ENCODE measurements at regions not wholly inside any gene's neighbourhood (a gene's known extent, or its start where the extent isn't known, plus 50 kb on each side); places are given as distances from the start of the nearest gene placed in this dataset.

DNA sequence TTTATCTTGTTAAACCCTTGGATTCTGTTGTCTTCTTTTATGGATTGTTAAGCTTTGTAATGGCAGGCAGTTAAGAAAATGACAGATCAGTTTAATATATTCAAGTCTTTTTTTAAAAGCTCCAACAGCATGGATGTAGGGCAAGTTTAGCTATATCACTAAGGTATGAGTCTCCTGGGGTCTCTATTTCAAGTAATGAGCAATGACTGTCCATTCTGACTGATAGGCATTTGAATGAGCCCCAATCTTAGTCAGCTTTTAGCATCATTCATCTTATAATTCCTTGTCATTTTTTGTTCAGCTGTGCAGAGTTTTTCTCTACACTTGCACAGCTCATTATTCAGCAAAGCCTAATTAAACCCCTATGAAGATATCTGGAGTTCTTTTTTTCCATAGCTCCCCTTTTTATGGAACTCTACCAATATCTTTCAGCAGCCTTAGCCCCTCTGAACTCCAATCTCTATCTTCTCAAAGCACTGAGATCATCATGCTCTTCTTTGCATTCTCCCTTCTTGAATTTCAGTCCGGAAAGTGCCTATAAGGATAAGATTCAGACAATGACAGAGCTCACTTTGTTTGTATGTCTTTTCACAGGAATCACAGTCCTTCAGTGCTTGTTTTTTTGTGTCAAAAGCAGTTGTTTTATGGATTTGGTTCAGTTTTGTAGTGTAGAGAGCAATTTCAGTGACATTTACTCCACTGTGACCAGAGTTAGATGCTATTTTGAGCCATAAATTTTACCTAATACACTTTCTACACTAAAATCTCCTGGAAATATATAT lies 97.2 kb upstream of the DOK5 start:
- POLR2A ChIA-PET (ENCODE audit: low non-redundant PET): no interaction called here
- no peak overlapping the region for H3K27ac ChIP-seq
- CTCF ChIA-PET: interaction anchor here (0.5 to 1.0 kb wide), 4 partner anchors 11 to 109 kb away, joined by 3 to 4 read pairs (median 3); no protein-coding TSS in a partner anchor
- no peak for TF ChIP-seq CTCF (conservative IDR thresholded peaks at IDR 0.05; ENCODE audit: low read depth)
- DNase-seq (ENCODE audit: low spot score): no peak

DNA sequence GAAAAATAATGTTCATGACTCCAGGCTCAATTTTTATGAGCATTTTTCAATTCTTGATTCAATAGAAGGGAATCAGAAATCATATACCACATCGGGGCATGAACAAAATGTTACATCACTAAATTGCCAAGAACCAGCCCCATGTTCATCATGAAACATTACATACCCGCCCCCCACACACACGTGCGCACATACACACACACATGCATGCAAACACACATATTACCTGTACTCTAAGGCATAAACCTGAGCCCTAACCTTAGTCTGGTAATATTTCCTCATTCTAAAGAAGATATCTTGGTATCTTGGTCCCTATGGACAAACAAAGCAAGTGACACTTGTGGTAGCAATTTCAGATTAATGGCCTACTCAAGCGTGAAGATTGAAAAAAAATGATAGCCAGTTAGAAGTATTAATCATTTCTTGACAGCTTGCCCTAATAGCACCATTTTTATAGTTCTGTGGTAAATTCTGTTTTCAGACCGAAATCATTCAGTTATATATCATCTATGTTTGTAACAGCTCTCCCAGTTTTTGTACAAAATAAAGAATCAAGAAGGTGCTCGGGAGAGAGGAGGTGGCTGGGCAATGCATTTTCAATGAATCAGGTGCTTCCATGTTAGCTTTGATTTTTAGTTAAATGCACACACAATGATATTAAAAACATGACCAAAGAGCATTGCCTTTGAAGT lies 95.4 kb upstream of the DOK5 start:
- ChIA-PET POLR2A (ENCODE audit: low non-redundant PET) (no interaction called here), CTCF (interaction anchor here (0.8 kb wide), 1 partner anchor 33 kb away, joined by 7 read pairs; no protein-coding TSS in a partner anchor)
- DNase-seq (ENCODE audit: low spot score): no peak
- TF ChIP-seq CTCF (conservative IDR thresholded peaks at IDR 0.05; ENCODE audit: low read depth): no peak
- no peak overlapping the region for H3K27ac ChIP-seq

GRCh38 chr20:54382419-54382818 lies 93.0 kb upstream of the DOK5 start:
- TF ChIP-seq CTCF (conservative IDR thresholded peaks at IDR 0.05; ENCODE audit: low read depth): no peak
- no peak for DNase-seq (ENCODE audit: low spot score)
- no peak overlapping the region for H3K27ac ChIP-seq
- ChIA-PET POLR2A (ENCODE audit: low non-redundant PET) (no interaction called here), CTCF (no interaction called here)

DNA sequence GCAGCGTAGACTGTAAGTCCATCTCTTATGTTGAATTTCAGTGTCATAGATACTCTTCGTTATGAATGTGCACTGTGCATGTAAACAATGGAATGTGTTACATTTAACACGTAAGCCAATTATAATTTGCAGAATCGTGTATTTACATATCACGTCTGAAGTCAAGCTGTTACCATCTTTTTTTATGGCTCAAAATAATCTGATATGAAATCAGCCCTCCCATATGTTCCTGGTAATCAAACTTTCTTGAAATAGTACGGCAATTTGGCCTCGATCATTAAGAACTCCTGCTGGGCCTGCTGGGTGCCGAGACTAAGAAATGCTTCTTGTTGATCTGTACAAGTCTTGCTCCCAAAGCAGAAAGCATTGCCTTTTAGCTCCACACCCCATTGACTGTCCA lies 89.6 kb upstream of the DOK5 start:
- CTCF ChIA-PET: interaction anchor here (0.5 kb wide), 2 partner anchors 12 to 66 kb away, joined by 4 read pairs; no protein-coding TSS in a partner anchor
- TF ChIP-seq CTCF (conservative IDR thresholded peaks at IDR 0.05; ENCODE audit: low read depth): no peak
- no peak for DNase-seq (ENCODE audit: low spot score)
- POLR2A ChIA-PET (ENCODE audit: low non-redundant PET): no interaction called here
- H3K27ac ChIP-seq: no peak overlapping the region

DNA sequence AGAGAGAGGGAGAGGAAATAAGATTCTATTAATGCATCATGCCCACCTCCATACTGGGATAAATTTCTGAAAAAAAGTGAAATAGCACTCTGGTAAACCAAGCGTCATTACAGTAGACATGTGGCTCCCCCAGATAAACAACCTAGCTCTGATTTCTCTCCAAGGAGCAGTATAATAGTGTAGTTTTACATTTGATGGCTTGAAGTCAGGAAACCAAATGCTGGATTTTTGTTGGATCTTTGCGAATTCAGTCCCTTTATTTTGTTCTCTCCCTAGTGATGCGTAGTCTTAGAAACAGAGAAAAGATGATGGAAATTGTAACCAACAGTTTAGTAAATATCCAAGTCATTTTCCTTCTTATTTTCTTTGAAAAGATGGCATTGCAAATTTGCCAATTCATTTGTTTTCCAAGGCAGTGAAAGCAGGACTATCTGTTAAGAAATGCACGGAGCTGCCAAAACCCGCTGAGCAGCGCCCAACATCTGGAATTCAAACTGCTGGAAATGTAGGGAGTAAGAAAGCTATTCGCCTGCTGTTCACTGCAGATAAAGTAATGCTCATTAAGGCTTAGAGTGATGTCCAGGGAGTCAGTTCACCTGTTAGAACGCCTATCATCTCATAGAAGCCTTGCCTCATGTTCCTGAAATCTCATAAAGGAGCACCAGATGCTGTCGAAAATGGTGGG lies 85.7 kb upstream of the DOK5 start:
- no peak overlapping the region for H3K27ac ChIP-seq
- TF ChIP-seq CTCF (conservative IDR thresholded peaks at IDR 0.05; ENCODE audit: low read depth): no peak
- ChIA-PET POLR2A (ENCODE audit: low non-redundant PET) (no interaction called here), CTCF (interaction anchor here (1.1 kb wide), 1 partner anchor 12 kb away, joined by 3 read pairs; no protein-coding TSS in a partner anchor)
- DNase-seq (ENCODE audit: low spot score): no peak
